IMR-90 (cell line): ENCODE measurements at regions not wholly inside any gene's neighbourhood (a gene's known extent, or its start where the extent isn't known, plus 50 kb on each side); places are given as distances from the start of the nearest gene placed in this dataset.

ENCODE experiments used
- ATAC-seq: fragments of 200-7000 bp; cut with Tn5 transposase; 2 replicates; pipeline ENCODE4 v1.9.1; 2020; ENCODE audit warnings: low read depth, mild to moderate bottlenecking, moderate library complexity
- BruUV-seq: library from RNA; stranded (reverse); fragments of 400-500 nt; replicated peaks from 2 replicates; lab custom pipeline; 2021; lab: Mats Ljungman, UMichigan
- CTCF ChIA-PET: fragments of 300-600 bp; formaldehyde crosslinking; extraction: SDS; loops from one replicate; lab custom pipeline; 2021; ENCODE audit warnings: antibody characterized with exemption; lab: Yijun Ruan, JAX
- POLR2A ChIA-PET: fragments of 300-600 bp; sonication (Branson Sonifier 250); formaldehyde crosslinking; loops from one replicate; lab custom pipeline; 2022; ENCODE audit warnings: antibody characterized with exemption; ENCODE audit not compliant: unreplicated experiment; lab: Charles Lee
- DNase-seq: peaks from one replicate; pipeline ENCODE4 v3.0.0; 2013
- H2AFZ ChIP-seq: replicated peaks from 2 replicates; pipeline ENCODE3; 2013; ENCODE audit warnings: low read length, mild to moderate bottlenecking; ENCODE audit not compliant: poor library complexity
- H2AK5ac ChIP-seq: 2 replicates; pipeline ENCODE4 v1.6.1; 2013; ENCODE audit warnings: low read depth, low read length, inconsistent platforms
- H2AK9ac ChIP-seq: replicated peaks from 2 replicates; pipeline ENCODE3; 2013; ENCODE audit warnings: mild to moderate bottlenecking, low read depth, low read length, moderate library complexity; ENCODE audit not compliant: poor library complexity
- H2BK120ac ChIP-seq: 2 replicates; pipeline ENCODE4 v1.6.1; 2013; ENCODE audit warnings: low read depth, low read length, inconsistent platforms
- H2BK15ac ChIP-seq: 3 replicates; pipeline ENCODE4 v1.6.1; 2013; ENCODE audit warnings: low read depth, low read length, inconsistent platforms
- H2BK20ac ChIP-seq: 2 replicates; pipeline ENCODE4 v1.6.1; 2013; ENCODE audit warnings: low read depth, mild to moderate bottlenecking, inconsistent platforms, low read length, moderate library complexity
- H2BK5ac ChIP-seq: 2 replicates; pipeline ENCODE4 v1.6.1; 2013; ENCODE audit warnings: mild to moderate bottlenecking, low read depth, low read length, inconsistent platforms; ENCODE audit not compliant: poor library complexity, severe bottlenecking
- H3K14ac ChIP-seq: replicated peaks from 2 replicates; pipeline ENCODE4 v1.6.1; 2013; ENCODE audit warnings: low read depth, low read length, inconsistent platforms
- H3K18ac ChIP-seq: 2 replicates; pipeline ENCODE4 v1.6.1; 2013; ENCODE audit warnings: low read depth, low read length, control low read depth
- H3K23ac ChIP-seq: 2 replicates; pipeline ENCODE4 v1.6.1; 2013; ENCODE audit warnings: low read depth, low read length, inconsistent platforms
- H3K27ac ChIP-seq: 2 replicates; pipeline ENCODE4 v1.5.1; 2013; ENCODE audit warnings: mild to moderate bottlenecking, control low read depth, low read length; ENCODE audit not compliant: insufficient read depth
- H3K27me3 ChIP-seq: 2 replicates; pipeline ENCODE4 v1.6.1; 2013; ENCODE audit warnings: low read length; ENCODE audit not compliant: control insufficient read depth, insufficient read depth
- H3K36me3 ChIP-seq: 2 replicates; pipeline ENCODE4 v1.6.1; 2013; ENCODE audit warnings: low read length, mixed read lengths; ENCODE audit not compliant: control insufficient read depth, insufficient read depth
- H3K4ac ChIP-seq: 2 replicates; pipeline ENCODE4 v1.6.1; 2013; ENCODE audit warnings: low read depth, low read length, inconsistent platforms
- H3K4me1 ChIP-seq: 2 replicates; pipeline ENCODE4 v1.6.1; 2013; ENCODE audit warnings: low read length, mixed read lengths; ENCODE audit not compliant: control insufficient read depth, insufficient read depth
- H3K4me2 ChIP-seq: 2 replicates; pipeline ENCODE4 v1.6.1; 2013; ENCODE audit warnings: low read depth, mild to moderate bottlenecking, control low read depth, low read length, moderate library complexity
- H3K4me3 ChIP-seq: 2 replicates; pipeline ENCODE4 v1.5.1; 2013; ENCODE audit warnings: low read depth, mild to moderate bottlenecking, control low read depth, low read length, moderate library complexity; ENCODE audit not compliant: insufficient read depth
- H3K56ac ChIP-seq: 2 replicates; pipeline ENCODE4 v1.6.1; 2013; ENCODE audit warnings: low read length, inconsistent platforms; ENCODE audit not compliant: insufficient read depth; ENCODE audit errors: extremely low read depth
- H3K79me1 ChIP-seq, 2 experiments: 2 replicates each; pipeline ENCODE4 v1.6.1; 2013; ENCODE audit warnings: low read length in 2 of 2, inconsistent platforms in 1 of 2, low read depth in 1 of 2
- H3K9ac ChIP-seq: 2 replicates; pipeline ENCODE4 v1.6.1; 2013; ENCODE audit warnings: low read depth, low read length, control low read depth
- H3K9me1 ChIP-seq: 2 replicates; pipeline ENCODE4 v1.6.1; 2013; ENCODE audit warnings: low read length, inconsistent platforms; ENCODE audit not compliant: insufficient read depth
- H3K9me3 ChIP-seq: 2 replicates; pipeline ENCODE4 v1.6.1; 2013; ENCODE audit warnings: low read length; ENCODE audit not compliant: control insufficient read depth, insufficient read depth
- H4K20me1 ChIP-seq: 2 replicates; pipeline ENCODE4 v1.6.1; 2013; ENCODE audit warnings: low read length, inconsistent platforms; ENCODE audit not compliant: insufficient read depth
- H4K5ac ChIP-seq: 2 replicates; pipeline ENCODE4 v1.6.1; 2013; ENCODE audit warnings: mild to moderate bottlenecking, low read depth, low read length, control low read depth
- H4K8ac ChIP-seq, 2 experiments: 2 replicates each; pipeline ENCODE4 v1.6.1; 2013; ENCODE audit warnings: low read depth in 2 of 2, low read length in 2 of 2, control low read depth in 1 of 2, inconsistent platforms in 1 of 2
- H4K91ac ChIP-seq: 2 replicates; pipeline ENCODE4 v1.6.1; 2013; ENCODE audit warnings: low read depth, low read length, inconsistent platforms; ENCODE audit not compliant: insufficient read depth
- BHLHE40 ChIP-seq: fragments of 150-350 bp; IDR thresholded peaks from 2 replicates; pipeline ENCODE4 v1.6.1; 2016; ENCODE audit warnings: mild to moderate bottlenecking, low read depth, low read length
- CEBPB ChIP-seq: IDR thresholded peaks from 2 replicates; pipeline ENCODE4 v1.6.1; 2012; ENCODE audit warnings: low read depth, low read length, improper control_type of control experiment
- CHD1 ChIP-seq: IDR thresholded peaks from 2 replicates; pipeline ENCODE4 v1.6.1; 2012; ENCODE audit warnings: low read depth, low read length, improper control_type of control experiment
- FOS ChIP-seq: fragments of 150-350 bp; IDR thresholded peaks from 2 replicates; pipeline ENCODE4 v1.6.1; 2016; ENCODE audit warnings: low read depth, low read length
- MAFK ChIP-seq: IDR thresholded peaks from 2 replicates; pipeline ENCODE4 v1.6.1; 2012; ENCODE audit warnings: low read depth, low read length, improper control_type of control experiment
- MAZ ChIP-seq: IDR thresholded peaks from 2 replicates; pipeline ENCODE4 v1.6.1; 2012; ENCODE audit warnings: low read depth, mild to moderate bottlenecking, low read length, improper control_type of control experiment, moderate library complexity, borderline replicate concordance
- MXI1 ChIP-seq: IDR thresholded peaks from 2 replicates; pipeline ENCODE4 v1.6.1; 2012; ENCODE audit warnings: low read depth, mild to moderate bottlenecking, low read length, moderate library complexity, borderline replicate concordance
- NFE2L2 ChIP-seq: fragments of 150-350 bp; IDR thresholded peaks from 2 replicates; pipeline ENCODE4 v1.6.1; 2016; ENCODE audit warnings: low read depth, mild to moderate bottlenecking, low read length
- POLR2A ChIP-seq: IDR thresholded peaks from 2 replicates; pipeline ENCODE4 v1.6.1; 2012; ENCODE audit warnings: mild to moderate bottlenecking, low read depth, low read length
- RAD21 ChIP-seq: IDR thresholded peaks from 2 replicates; pipeline ENCODE4 v1.6.1; 2012; ENCODE audit warnings: low read length, improper control_type of control experiment
- RCOR1 ChIP-seq: IDR thresholded peaks from 2 replicates; pipeline ENCODE4 v1.6.1; 2012; ENCODE audit warnings: mild to moderate bottlenecking, low read length, improper control_type of control experiment; ENCODE audit not compliant: insufficient replicate concordance
- RFX5 ChIP-seq: IDR thresholded peaks from 2 replicates; pipeline ENCODE4 v1.8.0; 2012; ENCODE audit warnings: low read depth, mild to moderate bottlenecking, low read length, moderate library complexity
- SMC3 ChIP-seq: fragments of 150-350 bp; IDR thresholded peaks from 2 replicates; pipeline ENCODE4 v1.6.1; 2016; ENCODE audit warnings: low read depth, mild to moderate bottlenecking, antibody characterized with exemption, low read length, moderate library complexity
- WGBS, 2 experiments: methylation state at CpG; one replicate each; pipeline versions ENCODE4 v1.1.5 to v1.1.7; 2013; ENCODE audit warnings: missing lambda C conversion rate in 2 of 2; ENCODE audit not compliant: insufficient read length in 1 of 2; ENCODE audit errors: extremely low coverage in 2 of 2; 5-methylcytosine and 5-hydroxymethylcytosine counted together
- dilution Hi-C: fragments of 300-500 bp; cut with HindIII; formaldehyde crosslinking; loops from one replicate; pipeline ENCODE4 v1.14.3; 2018; ENCODE audit warnings: low sequenced_read_pairs; ENCODE audit not compliant: unreplicated experiment
- in situ Hi-C: fragments of 300-500 bp; cut with MboI; formaldehyde crosslinking; loops from 3 replicates; pipeline ENCODE4 v1.14.3; 2019; ENCODE audit warnings: low sequenced_read_pairs, inconsistent platforms, mixed read lengths
- intact Hi-C: fragments of 100-400 bp; cut with micrococcal nuclease; formaldehyde crosslinking; loops from 2 replicates; pipeline ENCODE4 v1.10.0; 2022
- TF ChIP-seq, protein P1 (sequence below): conservative IDR thresholded peaks from 2 replicates; pipeline ENCODE4 v1.5.1; 2012; ENCODE audit warnings: mild to moderate bottlenecking, low read depth, low read length, improper control_type of control experiment
- TF ChIP-seq, protein P2 (sequence below): fragments of 150-350 bp; IDR thresholded peaks from 2 replicates; pipeline ENCODE4 v1.6.1; 2017; ENCODE audit warnings: mild to moderate bottlenecking, antibody characterized with exemption, low read length, low read depth
- TF ChIP-seq, protein P3 (sequence below): fragments of 150-350 bp; IDR thresholded peaks from 2 replicates; pipeline ENCODE4 v1.6.1; 2016; ENCODE audit warnings: low read depth, mild to moderate bottlenecking, low read length, moderate library complexity, borderline replicate concordance

DNA sequence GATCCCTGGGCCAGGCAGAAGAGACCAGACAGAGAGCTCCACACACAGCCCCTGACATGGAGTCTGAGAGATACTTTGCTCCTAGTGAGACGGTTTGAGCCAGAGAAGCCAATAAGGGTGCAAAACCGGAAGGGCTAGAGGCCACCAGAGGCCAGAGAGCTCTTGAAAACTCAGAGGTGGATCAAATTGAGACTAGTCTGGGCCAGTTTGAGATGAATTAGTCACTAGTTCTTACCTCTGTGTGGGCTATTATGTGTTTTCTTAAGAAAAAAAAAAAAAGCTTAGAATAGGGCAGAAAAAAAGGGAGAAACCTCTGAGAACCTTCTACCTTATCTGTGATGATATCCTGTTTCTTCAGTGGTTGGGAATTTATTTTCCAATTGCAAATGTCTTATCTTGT lies 110.4 kb upstream of the EDNRA start:
- Histone ChIP-seq H3K27me3 (no peaks in the 10 kb centered on the region), H3K4me3 (no peak overlapping the region), H3K36me3 (no peaks in the 10 kb centered on the region), H3K9me1 (no peaks in the 10 kb centered on the region), H2BK15ac (0 out of 3 replicates have a peak overlapping the region, but pooled peaks have one; percentile 3), H3K79me1 (no peaks in the 10 kb centered on the region), H3K27ac (no peak overlapping the region), H3K18ac (peak overlapping the region; percentile 13; the same call in 1 of the 2 replicates), H4K20me1 (no peaks in the 10 kb centered on the region), H3K9ac (no peak overlapping the region), H3K4me2 (no peak overlapping the region), H3K4me1 (peaks cover 5% of the 10 kb centered on the region; the same call in 1 of the 2 replicates), H2BK120ac (peak overlapping the region; percentile 24; the same call in 1 of the 2 replicates), H3K56ac (no peak overlapping the region), H4K91ac (no peak overlapping the region), H3K9me3 (no peaks in the 10 kb centered on the region), H2BK20ac (peak overlapping the region; percentile 64), H4K5ac (peak overlapping the region; percentile 2; the same call in 1 of the 2 replicates), H2BK5ac (peak overlapping the region; percentile 25), H2AK5ac (peak overlapping the region; percentile 7; the same call in 1 of the 2 replicates), H3K4ac (peak overlapping the region; percentile 49; the same call in 1 of the 2 replicates), H3K14ac (0 out of 2 replicates have a peak overlapping the region, but pooled peaks have one; percentile 12), H2AK9ac (no peak overlapping the region), H2AFZ (peak overlapping the region; percentile 80), H3K23ac (no peak overlapping the region), H4K8ac (peak overlapping the region in 1 of 2 experiments; percentile 47; a peak in 2 of 4 replicates)
- ChIA-PET POLR2A (interaction anchor here (0.7 kb wide), 1 partner anchor 9 kb away, joined by 7 read pairs; no protein-coding TSS in a partner anchor), CTCF (no interaction called here)
- intact Hi-C loops (no loop called here), in situ Hi-C loops (no loop called here), dilution Hi-C loops (no loop called here)
- BruUV-seq = no TSS peak
- no CpG with 5 or more reads among the region's 2 CpGs for WGBS, 2 experiments
- TF ChIP-seq BHLHE40 (no peak), MXI1 (no peak), RFX5 (no peak), CHD1 (no peak), POLR2A (no peak), MAFK (no peak), SMC3 (no peak), NFE2L2 (no peak), RAD21 (no peak), MAZ (no peak), CEBPB (no peak), FOS (no peak), RCOR1 (no peak)
- TF ChIP-seq, protein P1, sequence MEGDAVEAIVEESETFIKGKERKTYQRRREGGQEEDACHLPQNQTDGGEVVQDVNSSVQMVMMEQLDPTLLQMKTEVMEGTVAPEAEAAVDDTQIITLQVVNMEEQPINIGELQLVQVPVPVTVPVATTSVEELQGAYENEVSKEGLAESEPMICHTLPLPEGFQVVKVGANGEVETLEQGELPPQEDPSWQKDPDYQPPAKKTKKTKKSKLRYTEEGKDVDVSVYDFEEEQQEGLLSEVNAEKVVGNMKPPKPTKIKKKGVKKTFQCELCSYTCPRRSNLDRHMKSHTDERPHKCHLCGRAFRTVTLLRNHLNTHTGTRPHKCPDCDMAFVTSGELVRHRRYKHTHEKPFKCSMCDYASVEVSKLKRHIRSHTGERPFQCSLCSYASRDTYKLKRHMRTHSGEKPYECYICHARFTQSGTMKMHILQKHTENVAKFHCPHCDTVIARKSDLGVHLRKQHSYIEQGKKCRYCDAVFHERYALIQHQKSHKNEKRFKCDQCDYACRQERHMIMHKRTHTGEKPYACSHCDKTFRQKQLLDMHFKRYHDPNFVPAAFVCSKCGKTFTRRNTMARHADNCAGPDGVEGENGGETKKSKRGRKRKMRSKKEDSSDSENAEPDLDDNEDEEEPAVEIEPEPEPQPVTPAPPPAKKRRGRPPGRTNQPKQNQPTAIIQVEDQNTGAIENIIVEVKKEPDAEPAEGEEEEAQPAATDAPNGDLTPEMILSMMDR = no peak
- TF ChIP-seq, protein P2, sequence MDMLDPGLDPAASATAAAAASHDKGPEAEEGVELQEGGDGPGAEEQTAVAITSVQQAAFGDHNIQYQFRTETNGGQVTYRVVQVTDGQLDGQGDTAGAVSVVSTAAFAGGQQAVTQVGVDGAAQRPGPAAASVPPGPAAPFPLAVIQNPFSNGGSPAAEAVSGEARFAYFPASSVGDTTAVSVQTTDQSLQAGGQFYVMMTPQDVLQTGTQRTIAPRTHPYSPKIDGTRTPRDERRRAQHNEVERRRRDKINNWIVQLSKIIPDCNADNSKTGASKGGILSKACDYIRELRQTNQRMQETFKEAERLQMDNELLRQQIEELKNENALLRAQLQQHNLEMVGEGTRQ = no peak
- TF ChIP-seq, protein P3, sequence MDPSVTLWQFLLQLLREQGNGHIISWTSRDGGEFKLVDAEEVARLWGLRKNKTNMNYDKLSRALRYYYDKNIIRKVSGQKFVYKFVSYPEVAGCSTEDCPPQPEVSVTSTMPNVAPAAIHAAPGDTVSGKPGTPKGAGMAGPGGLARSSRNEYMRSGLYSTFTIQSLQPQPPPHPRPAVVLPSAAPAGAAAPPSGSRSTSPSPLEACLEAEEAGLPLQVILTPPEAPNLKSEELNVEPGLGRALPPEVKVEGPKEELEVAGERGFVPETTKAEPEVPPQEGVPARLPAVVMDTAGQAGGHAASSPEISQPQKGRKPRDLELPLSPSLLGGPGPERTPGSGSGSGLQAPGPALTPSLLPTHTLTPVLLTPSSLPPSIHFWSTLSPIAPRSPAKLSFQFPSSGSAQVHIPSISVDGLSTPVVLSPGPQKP = no peak
- ATAC-seq (no peak; the same call in 1 of the 2 replicates), DNase-seq (peak; percentile 43)
